Fibroblast of lung (primary cell): ENCODE measurements at regions not wholly inside any gene's neighbourhood (a gene's known extent, or its start where the extent isn't known, plus 50 kb on each side); places are given as distances from the start of the nearest gene placed in this dataset.

ENCODE experiments used
- DNase-seq, 2 donors: peaks; one replicate each; pipeline versions ENCODE4 v3.0.0 to v3.0.0-alpha.2; 2010; ENCODE audit warnings: low read depth in 2 of 2
- H2AFZ ChIP-seq: 2 replicates; pipeline ENCODE4 v1.5.1; 2012; ENCODE audit warnings: low read length, control low read depth, inconsistent platforms
- H3K27ac ChIP-seq: 2 replicates; pipeline ENCODE4 v1.5.1; 2011; ENCODE audit warnings: low read length, control low read depth; ENCODE audit not compliant: insufficient read depth
- H3K27me3 ChIP-seq: 2 replicates; pipeline ENCODE4 v1.5.1; 2011; ENCODE audit warnings: mild to moderate bottlenecking, low read length; ENCODE audit not compliant: control insufficient read depth, insufficient read depth
- H3K36me3 ChIP-seq: 2 replicates; pipeline ENCODE4 v1.5.1; 2011; ENCODE audit warnings: low read length; ENCODE audit not compliant: control insufficient read depth, insufficient read depth
- H3K4me1 ChIP-seq: 2 replicates; pipeline ENCODE4 v1.5.1; 2011; ENCODE audit warnings: low read length; ENCODE audit not compliant: control insufficient read depth, insufficient read depth; ENCODE audit errors: extremely low read depth
- H3K4me2 ChIP-seq: 2 replicates; pipeline ENCODE4 v1.5.1; 2011; ENCODE audit warnings: low read length, control low read depth; ENCODE audit not compliant: insufficient read depth; ENCODE audit errors: extremely low read depth
- H3K4me3 ChIP-seq, 4 experiments: fragments of 200-600 bp in 1 of 4; sonication (generic) in 1 of 4; replicated peaks in 1 of 4; 2 replicates each; pipeline ENCODE4 v1.5.1; 2011 to 2016; ENCODE audit warnings: low read length in 4 of 4, low read depth in 3 of 4, mild to moderate bottlenecking in 3 of 4, control low read depth in 2 of 4, inconsistent platforms in 1 of 4, mixed read lengths in 1 of 4; ENCODE audit not compliant: insufficient read depth in 1 of 4; ENCODE audit errors: control extremely low read depth in 1 of 4
- H3K79me2 ChIP-seq: 2 replicates; pipeline ENCODE4 v1.5.1; 2012; ENCODE audit warnings: mild to moderate bottlenecking, low read length, inconsistent platforms; ENCODE audit not compliant: control insufficient read depth, insufficient read depth
- H3K9ac ChIP-seq: 2 replicates; pipeline ENCODE4 v1.5.1; 2011; ENCODE audit warnings: mild to moderate bottlenecking, low read length, control low read depth; ENCODE audit not compliant: insufficient read depth
- H3K9me3 ChIP-seq: 2 replicates; pipeline ENCODE4 v1.5.1; 2012; ENCODE audit warnings: low read depth, low read length; ENCODE audit not compliant: control insufficient read depth, insufficient read depth
- H4K20me1 ChIP-seq: 2 replicates; pipeline ENCODE4 v1.5.1; 2011; ENCODE audit warnings: low read length; ENCODE audit not compliant: control insufficient read depth, insufficient read depth; ENCODE audit errors: extremely low read depth
- CTCF ChIP-seq, 2 donors: IDR thresholded peaks in 1 of 2; conservative IDR thresholded peaks in 1 of 2; 1 replicate in 1 of 2; 2 replicates in 1 of 2; pipeline ENCODE4 v1.5.1; 2011 to 2012; ENCODE audit warnings: low read length in 2 of 2, control low read depth in 1 of 2, inconsistent platforms in 1 of 2, low read depth in 1 of 2, mild to moderate bottlenecking in 1 of 2
- EZH2 ChIP-seq: IDR thresholded peaks from 2 replicates; pipeline ENCODE4 v1.5.1; 2012; ENCODE audit warnings: low read length, control low read depth, mild to moderate bottlenecking; ENCODE audit errors: missing control alignments

DNA sequence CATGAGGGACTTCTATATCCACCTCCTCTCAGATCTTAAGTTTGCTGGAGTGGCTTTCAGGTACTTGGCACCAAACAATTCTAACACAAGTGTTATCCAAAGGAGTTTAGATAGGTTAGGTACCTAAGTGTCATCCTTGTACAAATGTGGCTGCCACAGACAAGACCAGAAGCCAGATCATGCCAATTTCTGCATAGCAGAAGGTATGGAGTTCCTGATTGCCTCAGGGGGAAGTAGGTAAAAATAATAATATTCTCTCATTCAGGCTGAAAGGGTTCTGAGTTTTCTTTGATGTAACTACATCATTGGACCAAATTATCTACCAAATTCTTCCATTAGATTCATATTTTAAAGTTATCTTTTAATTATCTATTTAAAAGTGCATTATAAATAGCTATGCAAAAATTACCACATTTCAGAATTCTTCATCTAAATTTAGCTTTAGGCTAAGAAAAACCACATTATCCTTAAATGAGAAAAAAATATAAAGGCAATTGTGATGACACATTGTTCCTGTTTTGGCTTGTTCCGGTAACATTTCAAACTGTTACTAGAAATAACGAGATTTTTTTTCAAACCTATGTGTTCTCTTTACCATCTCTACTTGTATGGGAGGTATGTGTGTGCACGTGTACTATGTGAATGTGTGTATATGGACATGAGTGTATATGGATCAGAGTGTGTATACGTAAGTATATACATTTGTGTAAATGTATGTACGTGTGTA lies 66.2 kb upstream of the POU2AF2 start:
- Histone ChIP-seq H3K4me2 (no peak overlapping the region), H3K9me3 (no peaks in the 10 kb centered on the region), H3K9ac (no peak overlapping the region), H3K4me3 (no peak overlapping the region), H3K4me1 (no peaks in the 10 kb centered on the region), H3K27ac (no peak overlapping the region), H3K79me2 (no peaks in the 10 kb centered on the region), H3K36me3 (no peaks in the 10 kb centered on the region), H4K20me1 (no peaks in the 10 kb centered on the region), H3K27me3 (no peaks in the 10 kb centered on the region), H2AFZ (no peak overlapping the region)
- no peak for DNase-seq
- no peak for TF ChIP-seq CTCF (conservative IDR thresholded peaks at IDR 0.05 in 1 of 2, IDR thresholded peaks at IDR 0.05 in 1 of 2; ENCODE audit: low read depth in 1 of 2, low read length in 2 of 2)
- TF ChIP-seq EZH2: no peak

DNA sequence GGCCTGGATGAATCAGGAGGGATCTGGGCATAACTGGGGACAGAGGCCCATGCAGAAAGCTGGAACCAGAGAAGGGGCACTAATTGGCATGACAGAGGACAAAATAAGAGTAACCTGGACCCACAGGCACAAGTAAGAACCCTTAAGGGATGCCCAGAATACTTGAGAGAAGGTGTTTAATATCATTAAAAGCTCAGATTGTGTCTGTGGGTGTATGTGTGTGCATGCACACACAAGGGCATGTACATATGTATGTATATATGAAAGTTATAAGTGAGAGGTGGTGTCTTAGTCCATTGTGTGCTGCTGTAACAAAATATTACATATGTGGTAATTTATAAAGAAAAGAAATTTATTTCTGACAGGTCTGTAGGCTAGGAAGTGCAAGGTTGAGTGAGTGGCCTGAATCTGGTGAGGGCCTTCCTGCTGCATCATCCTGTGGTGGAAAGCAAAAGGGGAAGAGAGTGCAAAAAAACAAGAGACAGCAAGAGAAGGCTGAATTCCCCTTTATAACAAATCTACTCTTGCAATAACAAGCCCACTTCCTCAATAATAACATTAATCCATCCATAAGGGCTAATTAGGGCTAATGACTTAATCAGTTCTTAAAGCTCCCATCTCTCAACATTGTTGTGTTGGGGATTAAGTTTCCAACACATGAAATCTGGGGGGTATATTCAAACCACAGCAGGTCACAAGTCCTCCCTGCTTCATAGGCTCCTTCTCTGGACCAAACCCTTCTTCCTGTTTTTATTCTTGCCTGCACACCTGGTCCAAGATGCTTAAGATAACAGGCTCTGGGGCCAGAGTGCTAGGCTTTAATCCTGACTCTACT lies 68.3 kb upstream of the POU2AF2 start:
- H3K36me3 ChIP-seq: no peaks in the 10 kb centered on the region
- no peaks in the 10 kb centered on the region for H3K27me3 ChIP-seq
- no peak overlapping the region for H3K9ac ChIP-seq
- no peak overlapping the region for H3K27ac ChIP-seq
- no peak overlapping the region for H3K4me3 ChIP-seq
- no peak overlapping the region for H2AFZ ChIP-seq
- no peak for DNase-seq
- H3K4me1 ChIP-seq: no peaks in the 10 kb centered on the region
- H3K79me2 ChIP-seq: no peaks in the 10 kb centered on the region
- TF ChIP-seq EZH2 (no peak), CTCF (conservative IDR thresholded peaks at IDR 0.05 in 1 of 2, IDR thresholded peaks at IDR 0.05 in 1 of 2; ENCODE audit: low read depth in 1 of 2, low read length in 2 of 2) (no peak)
- no peak overlapping the region for H3K4me2 ChIP-seq
- H4K20me1 ChIP-seq: no peaks in the 10 kb centered on the region
- H3K9me3 ChIP-seq: no peaks in the 10 kb centered on the region

- Histone ChIP-seq H3K4me1 (no peaks in the 10 kb centered on the region), H3K27ac (no peak overlapping the region), H3K27me3 (no peaks in the 10 kb centered on the region), H2AFZ (no peak overlapping the region), H4K20me1 (no peaks in the 10 kb centered on the region), H3K4me2 (no peak overlapping the region), H3K4me3 (no peak overlapping the region), H3K79me2 (no peaks in the 10 kb centered on the region), H3K9me3 (no peaks in the 10 kb centered on the region), H3K9ac (no peak overlapping the region), H3K36me3 (no peaks in the 10 kb centered on the region)
- no peak for TF ChIP-seq CTCF (conservative IDR thresholded peaks at IDR 0.05 in 1 of 2, IDR thresholded peaks at IDR 0.05 in 1 of 2; ENCODE audit: low read depth in 1 of 2, low read length in 2 of 2)
- DNase-seq: no peak
These were observed 68.9 kb upstream of the POU2AF2 start for GRCh38 chr11:111176603-111177002.
